22Rv1 (cell line): ENCODE measurements at regions not wholly inside any gene's neighbourhood (a gene's known extent, or its start where the extent isn't known, plus 50 kb on each side); places are given as distances from the start of the nearest gene placed in this dataset.

Experiments used
- H3K27ac ChIP-seq: fragments of 450-650 bp; 2 replicates; pipeline ENCODE4 v1.5.1; 2017
- ZFX ChIP-seq: fragments of 450-650 bp; IDR thresholded peaks from 2 replicates; pipeline ENCODE4 v1.6.1; 2017; ENCODE audit warnings: antibody characterized with exemption, borderline replicate concordance
- TF ChIP-seq, protein P1 (sequence below): fragments of 450-650 bp; IDR thresholded peaks from 2 replicates; pipeline ENCODE4 v1.5.1; 2017; ENCODE audit warnings: mild to moderate bottlenecking

DNA sequence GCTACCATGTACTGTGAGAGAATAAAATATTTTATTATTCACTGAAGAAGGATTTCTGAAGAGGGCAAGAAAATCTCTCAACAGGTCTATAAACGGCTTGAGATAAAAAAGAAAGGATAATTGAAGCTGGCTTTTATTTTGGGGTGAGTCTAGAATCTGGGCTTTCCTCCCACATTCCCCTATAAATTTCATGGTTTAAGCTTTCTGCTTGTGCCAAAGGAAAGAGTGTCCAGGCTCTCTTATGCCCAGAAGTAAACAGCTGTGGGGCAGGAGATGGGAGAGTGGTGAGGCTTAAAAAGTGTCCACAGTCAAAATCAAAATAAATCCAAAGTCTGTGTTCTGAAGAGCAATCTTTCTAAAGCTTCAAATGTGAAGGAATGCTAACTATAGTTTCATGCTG, 942.2 kb upstream of the MIR17HG start:
- H3K27ac ChIP-seq = no peak overlapping the region
- TF ChIP-seq, protein P1, sequence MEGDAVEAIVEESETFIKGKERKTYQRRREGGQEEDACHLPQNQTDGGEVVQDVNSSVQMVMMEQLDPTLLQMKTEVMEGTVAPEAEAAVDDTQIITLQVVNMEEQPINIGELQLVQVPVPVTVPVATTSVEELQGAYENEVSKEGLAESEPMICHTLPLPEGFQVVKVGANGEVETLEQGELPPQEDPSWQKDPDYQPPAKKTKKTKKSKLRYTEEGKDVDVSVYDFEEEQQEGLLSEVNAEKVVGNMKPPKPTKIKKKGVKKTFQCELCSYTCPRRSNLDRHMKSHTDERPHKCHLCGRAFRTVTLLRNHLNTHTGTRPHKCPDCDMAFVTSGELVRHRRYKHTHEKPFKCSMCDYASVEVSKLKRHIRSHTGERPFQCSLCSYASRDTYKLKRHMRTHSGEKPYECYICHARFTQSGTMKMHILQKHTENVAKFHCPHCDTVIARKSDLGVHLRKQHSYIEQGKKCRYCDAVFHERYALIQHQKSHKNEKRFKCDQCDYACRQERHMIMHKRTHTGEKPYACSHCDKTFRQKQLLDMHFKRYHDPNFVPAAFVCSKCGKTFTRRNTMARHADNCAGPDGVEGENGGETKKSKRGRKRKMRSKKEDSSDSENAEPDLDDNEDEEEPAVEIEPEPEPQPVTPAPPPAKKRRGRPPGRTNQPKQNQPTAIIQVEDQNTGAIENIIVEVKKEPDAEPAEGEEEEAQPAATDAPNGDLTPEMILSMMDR = no peak
- TF ChIP-seq ZFX = no peak

DNA sequence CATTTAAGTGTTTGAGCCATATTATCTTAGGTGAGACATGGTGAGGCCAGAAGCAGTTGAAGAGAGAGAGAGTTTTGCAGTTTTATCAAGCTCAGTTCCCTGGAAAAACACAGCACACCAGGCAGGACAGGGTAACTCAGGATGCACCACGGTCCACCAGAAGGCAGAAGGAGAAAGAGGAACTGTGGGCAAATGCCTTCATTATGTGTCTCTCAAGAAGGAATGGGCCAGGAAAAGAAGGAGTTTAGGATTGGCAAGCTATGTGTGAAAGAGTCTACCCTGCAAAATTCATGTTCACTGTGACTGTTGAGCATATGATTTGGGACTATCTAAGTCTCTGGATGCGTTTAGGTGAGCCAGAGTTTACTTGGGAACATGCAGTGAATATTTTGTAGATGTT, 934.5 kb upstream of the MIR17HG start:
- H3K27ac ChIP-seq = no peak overlapping the region
- TF ChIP-seq, protein P1 = no peak
- TF ChIP-seq ZFX = no peak

DNA sequence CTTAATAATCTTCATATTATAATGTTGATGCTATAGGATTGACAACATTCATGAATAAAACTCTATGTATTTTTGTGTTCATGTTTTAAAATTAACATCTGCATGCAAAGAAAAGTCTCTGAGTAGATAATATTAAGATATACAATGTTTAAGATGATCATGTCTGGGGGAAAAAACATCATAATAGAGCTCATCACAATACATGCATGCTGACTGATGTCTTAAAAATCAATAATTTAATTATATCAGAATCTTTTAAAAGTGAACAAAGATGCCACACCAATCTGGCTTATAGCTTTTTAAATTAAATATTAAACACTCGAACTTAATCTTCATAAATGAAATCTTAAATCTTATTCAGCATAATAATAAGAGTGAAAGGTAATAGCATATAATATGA, 933.9 kb upstream of the MIR17HG start:
- no peak overlapping the region for H3K27ac ChIP-seq
- TF ChIP-seq ZFX = no peak
- TF ChIP-seq, protein P1 = no peak

DNA sequence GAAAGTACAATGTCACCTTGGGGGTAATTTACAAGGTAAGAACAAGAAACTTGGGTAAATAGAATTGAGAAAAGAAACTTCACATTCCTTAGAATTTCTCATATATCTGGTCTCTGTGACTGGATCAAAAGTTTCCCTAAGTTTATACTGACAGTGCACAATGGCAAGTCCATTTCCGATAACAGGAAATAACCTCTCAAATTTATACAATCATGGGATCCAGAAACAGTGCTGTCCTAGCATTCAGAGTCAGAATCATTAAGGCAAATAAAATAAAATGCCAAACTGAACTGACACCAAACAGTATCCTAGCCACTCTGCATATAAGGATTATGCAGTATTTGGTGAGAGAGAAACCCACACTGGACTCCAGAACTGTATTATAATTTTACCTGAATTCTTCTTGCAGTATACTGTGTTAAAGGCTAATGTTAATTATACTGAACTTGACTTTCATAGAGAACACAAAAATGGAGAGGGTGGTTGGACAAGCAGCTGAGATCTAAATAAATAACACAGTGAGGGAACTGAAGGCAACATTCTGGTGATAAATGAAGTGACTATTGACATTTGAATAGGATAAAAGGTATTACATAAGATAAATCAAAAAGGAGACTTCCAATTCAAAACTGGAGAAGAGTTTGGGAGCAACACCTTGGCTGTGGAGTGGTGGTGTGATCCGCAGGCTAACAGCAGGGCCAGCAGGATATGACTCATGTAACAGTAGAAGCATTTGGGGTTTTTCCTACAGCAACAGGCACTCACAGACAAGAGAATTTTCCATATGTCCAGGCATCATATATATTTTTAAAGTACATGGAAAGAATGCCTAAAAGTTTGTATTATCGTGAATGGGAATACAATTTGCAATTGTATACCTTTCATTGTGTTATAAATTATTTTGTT, 932.5 kb upstream of the MIR17HG start:
- TF ChIP-seq ZFX = no peak
- TF ChIP-seq, protein P1 = no peak
- no peak overlapping the region for H3K27ac ChIP-seq

DNA sequence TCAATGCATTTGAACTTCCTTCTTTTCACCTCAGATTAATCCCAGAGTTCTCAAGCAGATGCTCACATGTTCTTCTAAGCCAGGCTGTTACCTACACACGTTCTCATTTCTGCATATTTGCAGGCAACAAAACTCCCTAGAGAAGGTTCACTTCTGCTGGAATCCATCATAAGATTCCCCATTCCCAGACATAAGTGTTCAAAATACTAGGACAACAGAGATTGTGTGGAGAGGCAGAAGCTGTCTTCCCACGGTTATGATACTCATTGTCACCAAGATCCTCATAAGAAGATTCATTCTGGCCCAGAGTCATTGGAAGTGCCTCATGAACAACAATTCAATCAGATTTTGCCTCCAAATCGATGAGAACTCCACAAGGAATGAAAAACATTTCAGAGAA, 931.6 kb upstream of the MIR17HG start:
- H3K27ac ChIP-seq = peak overlapping the region; percentile 38
- TF ChIP-seq, protein P1 = no peak
- no peak for TF ChIP-seq ZFX

DNA sequence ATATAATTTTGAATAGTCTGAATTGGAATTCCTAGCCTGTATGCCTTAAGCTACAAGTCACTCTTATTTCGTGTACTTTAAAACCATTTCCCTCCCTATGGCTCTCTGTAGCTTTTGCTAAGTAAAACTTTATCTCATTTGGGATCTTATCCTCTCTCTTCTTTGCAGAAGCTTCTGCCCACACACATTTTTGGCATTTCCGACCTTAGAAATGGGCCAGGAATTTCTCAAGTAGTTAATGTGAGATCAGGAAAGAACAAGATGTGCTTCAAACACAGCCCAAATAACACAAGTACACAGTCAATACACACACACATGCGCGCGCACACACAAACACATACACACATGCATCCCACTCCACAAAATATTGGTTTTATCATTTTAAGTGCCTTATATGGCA, 931.0 kb upstream of the MIR17HG start:
- TF ChIP-seq ZFX = no peak
- TF ChIP-seq, protein P1 = no peak
- peak overlapping the region; percentile 38 for H3K27ac ChIP-seq

DNA sequence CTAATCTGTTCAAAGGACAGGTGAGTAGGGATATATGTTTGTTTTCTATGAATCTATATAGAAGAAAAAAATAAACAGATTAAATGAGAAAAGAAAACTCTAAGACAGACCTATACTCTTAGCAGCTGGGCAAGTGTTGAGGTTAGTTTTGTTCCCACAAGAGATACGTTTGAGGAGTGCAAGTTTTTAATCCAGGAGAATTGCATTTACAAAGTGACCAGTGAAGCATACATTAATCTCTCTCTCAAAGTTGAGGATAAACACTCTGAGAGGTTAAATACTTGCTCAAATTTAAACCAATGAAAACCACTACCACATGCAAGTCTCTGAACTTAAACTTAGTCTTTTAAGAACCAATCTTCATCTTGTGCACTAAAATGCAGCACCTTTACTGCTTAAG, 930.5 kb upstream of the MIR17HG start:
- peak overlapping the region; percentile 38; the same call in 1 of the 2 replicates for H3K27ac ChIP-seq
- TF ChIP-seq, protein P1 = no peak
- no peak for TF ChIP-seq ZFX
